ENCODE measurements at regions not wholly inside any gene's neighbourhood (a gene's known extent, or its start where the extent isn't known, plus 50 kb on each side); places are given as distances from the start of the nearest gene placed in this dataset.

DNA sequence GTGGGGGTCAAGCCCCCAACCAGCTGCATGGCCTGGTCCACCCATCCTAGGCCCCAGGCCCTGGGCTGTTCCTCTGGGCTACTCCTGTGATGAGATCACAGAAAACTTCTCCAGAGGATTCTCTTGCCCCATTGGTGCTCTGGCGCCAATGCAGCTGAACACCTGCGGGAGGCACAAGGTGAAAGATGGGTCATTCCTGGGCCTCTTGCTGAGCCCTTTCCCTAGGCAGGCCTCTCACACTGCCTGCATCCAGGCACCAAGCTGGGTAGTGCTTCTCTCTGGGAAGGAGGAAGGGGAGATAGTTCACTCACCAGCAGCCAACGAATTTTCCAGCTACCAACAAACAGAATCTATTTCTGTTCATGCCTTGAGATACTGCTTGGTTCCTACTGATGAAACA lies 142.1 kb downstream of the PXDC1 start:
- intact Hi-C loops (cut with DNase I; ENCODE audit: low total_unique reads), result no loop called here
- Histone ChIP-seq H3K4me3 (no peak overlapping the region), H3K4me1 (no peaks in the 10 kb centered on the region), H3K27me3 (no peaks in the 10 kb centered on the region), H3K27ac (no peak overlapping the region), H3K36me3 (no peaks in the 10 kb centered on the region), H3K9me3 (no peaks in the 10 kb centered on the region)
- DNase-seq, result no peak
- TF ChIP-seq POLR2A (IDR thresholded peaks at IDR 0.05) (no peak), EP300 (IDR thresholded peaks at IDR 0.05) (no peak), POLR2AphosphoS5 (IDR thresholded peaks at IDR 0.05) (no peak)
- TF ChIP-seq, protein P1, sequence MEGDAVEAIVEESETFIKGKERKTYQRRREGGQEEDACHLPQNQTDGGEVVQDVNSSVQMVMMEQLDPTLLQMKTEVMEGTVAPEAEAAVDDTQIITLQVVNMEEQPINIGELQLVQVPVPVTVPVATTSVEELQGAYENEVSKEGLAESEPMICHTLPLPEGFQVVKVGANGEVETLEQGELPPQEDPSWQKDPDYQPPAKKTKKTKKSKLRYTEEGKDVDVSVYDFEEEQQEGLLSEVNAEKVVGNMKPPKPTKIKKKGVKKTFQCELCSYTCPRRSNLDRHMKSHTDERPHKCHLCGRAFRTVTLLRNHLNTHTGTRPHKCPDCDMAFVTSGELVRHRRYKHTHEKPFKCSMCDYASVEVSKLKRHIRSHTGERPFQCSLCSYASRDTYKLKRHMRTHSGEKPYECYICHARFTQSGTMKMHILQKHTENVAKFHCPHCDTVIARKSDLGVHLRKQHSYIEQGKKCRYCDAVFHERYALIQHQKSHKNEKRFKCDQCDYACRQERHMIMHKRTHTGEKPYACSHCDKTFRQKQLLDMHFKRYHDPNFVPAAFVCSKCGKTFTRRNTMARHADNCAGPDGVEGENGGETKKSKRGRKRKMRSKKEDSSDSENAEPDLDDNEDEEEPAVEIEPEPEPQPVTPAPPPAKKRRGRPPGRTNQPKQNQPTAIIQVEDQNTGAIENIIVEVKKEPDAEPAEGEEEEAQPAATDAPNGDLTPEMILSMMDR (IDR thresholded peaks at IDR 0.05), result no peak
- 83 to 100% (median 89%) methylated on average over 2 to 3 of the region's 3 CpGs for WGBS, 5 donors

DNA sequence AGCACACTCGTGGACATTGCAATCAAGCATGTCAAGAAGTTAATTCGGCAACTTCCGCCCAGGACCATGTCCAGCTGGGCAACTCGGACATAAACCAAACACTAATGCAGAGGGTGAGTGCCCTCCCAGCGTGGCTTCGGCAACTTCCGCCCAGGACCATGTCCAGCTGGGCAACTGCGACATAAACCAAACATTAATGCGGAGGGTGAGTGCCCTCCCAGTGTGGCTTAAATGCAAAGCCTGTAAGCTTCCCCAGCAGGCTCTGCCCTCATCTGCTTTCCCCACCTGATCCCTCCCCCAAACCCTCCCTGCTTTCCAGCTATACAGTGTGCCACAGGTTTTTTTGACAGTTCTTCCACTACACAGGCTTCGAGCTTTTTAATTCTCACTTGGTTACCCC lies 143.4 kb downstream of the PXDC1 start:
- Histone ChIP-seq H3K9me3 (no peaks in the 10 kb centered on the region), H3K4me3 (no peak overlapping the region), H3K27me3 (no peaks in the 10 kb centered on the region), H3K4me1 (no peaks in the 10 kb centered on the region), H3K36me3 (no peaks in the 10 kb centered on the region), H3K27ac (no peak overlapping the region)
- TF ChIP-seq EP300 (IDR thresholded peaks at IDR 0.05), result no peak
- no peak for TF ChIP-seq POLR2A (IDR thresholded peaks at IDR 0.05)
- no peak for TF ChIP-seq POLR2AphosphoS5 (IDR thresholded peaks at IDR 0.05)
- TF ChIP-seq, protein P1 (IDR thresholded peaks at IDR 0.05), result no peak
- intact Hi-C loops (cut with DNase I; ENCODE audit: low total_unique reads), result no loop called here
- DNase-seq, result no peak
- 62 to 90% (median 77%) methylated on average over 10 of the region's 10 CpGs for WGBS, 5 donors

DNA sequence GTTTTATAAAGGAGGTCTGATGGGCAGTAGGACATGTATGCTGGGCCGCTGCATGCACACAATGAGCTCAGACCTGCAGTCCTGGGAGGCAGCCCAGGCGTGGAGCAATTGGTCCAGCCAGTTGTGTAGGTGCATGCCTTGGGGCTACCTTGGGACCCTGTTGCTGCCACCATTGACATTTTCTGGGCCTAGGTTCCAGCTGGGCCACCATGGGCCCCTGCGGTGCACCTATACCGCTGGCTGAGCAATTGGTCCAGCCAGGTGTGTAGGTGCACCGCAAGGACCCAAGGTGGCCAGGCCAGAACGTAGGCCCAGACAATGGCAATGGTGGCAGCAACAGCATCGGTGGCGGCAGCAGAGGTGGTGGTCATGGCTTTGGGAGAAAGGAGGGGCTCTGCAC lies 143.9 kb downstream of the PXDC1 start:
- no peak for TF ChIP-seq POLR2A (IDR thresholded peaks at IDR 0.05)
- no peak for TF ChIP-seq POLR2AphosphoS5 (IDR thresholded peaks at IDR 0.05)
- no peak for TF ChIP-seq EP300 (IDR thresholded peaks at IDR 0.05)
- TF ChIP-seq, protein P1 (IDR thresholded peaks at IDR 0.05), result no peak
- H3K4me3 ChIP-seq, result no peak overlapping the region
- H3K27me3 ChIP-seq, result no peaks in the 10 kb centered on the region
- H3K4me1 ChIP-seq, result no peaks in the 10 kb centered on the region
- 86 to 99% (median 93%) methylated on average over 7 to 8 of the region's 8 CpGs for WGBS, 5 donors
- no peaks in the 10 kb centered on the region for H3K36me3 ChIP-seq
- H3K9me3 ChIP-seq, result peaks cover 0 to 5% (median 1%) of the 10 kb centered on the region in 4 donors
- no peak for DNase-seq
- H3K27ac ChIP-seq, result no peak overlapping the region
- intact Hi-C loops (cut with DNase I; ENCODE audit: low total_unique reads), result no loop called here

DNA sequence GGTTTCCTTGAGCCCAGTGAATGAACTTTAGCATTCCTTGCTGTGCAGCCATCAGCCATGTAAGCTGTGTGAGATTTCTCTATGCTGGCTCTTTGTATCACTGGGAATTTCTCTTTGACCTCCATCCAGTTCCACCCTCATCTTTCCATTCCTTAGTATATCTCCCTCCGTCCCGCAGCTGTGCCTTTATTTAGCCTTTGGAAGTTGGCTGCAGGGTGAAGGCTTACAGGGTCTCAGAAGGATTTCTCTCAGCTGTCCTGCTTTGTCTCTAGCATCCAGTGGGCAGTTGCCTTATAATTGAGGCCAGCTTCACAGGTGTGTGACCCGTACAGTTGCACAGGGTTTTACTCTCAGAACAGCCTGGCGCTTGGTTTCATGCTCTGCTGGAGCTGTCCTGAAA lies 144.3 kb downstream of the PXDC1 start:
- H3K27ac ChIP-seq, result no peak overlapping the region
- peaks cover 0 to 9% (median 4%) of the 10 kb centered on the region in 4 donors for H3K9me3 ChIP-seq
- H3K36me3 ChIP-seq, result no peaks in the 10 kb centered on the region
- H3K4me3 ChIP-seq, result no peak overlapping the region
- TF ChIP-seq, protein P1 (IDR thresholded peaks at IDR 0.05), result no peak
- TF ChIP-seq POLR2A (IDR thresholded peaks at IDR 0.05), result no peak
- intact Hi-C loops (cut with DNase I; ENCODE audit: low total_unique reads), result no loop called here
- WGBS, 5 donors, result 91 to 96% (median 92%) methylated on average over 4 of the region's 4 CpGs
- DNase-seq, result no peak
- H3K4me1 ChIP-seq, result no peaks in the 10 kb centered on the region
- no peaks in the 10 kb centered on the region for H3K27me3 ChIP-seq
